GM12873 (cell line): ENCODE measurements at regions not wholly inside any gene's neighbourhood (a gene's known extent, or its start where the extent isn't known, plus 50 kb on each side); places are given as distances from the start of the nearest gene placed in this dataset.

Source experiments
- CTCF ChIP-seq: IDR thresholded peaks from 2 replicates; pipeline ENCODE4 v1.5.1; 2012; ENCODE audit warnings: low read depth, mild to moderate bottlenecking, moderate library complexity, low read length, control low read depth; ENCODE audit not compliant: insufficient read depth; ENCODE audit errors: missing control alignments

GRCh38 chr20:52084727-52085126, 106.9 kb downstream of the ZFP64 start:
- no peak for TF ChIP-seq CTCF

- peak; percentile 39 for TF ChIP-seq CTCF
These were observed 107.8 kb downstream of the ZFP64 start for GRCh38 chr20:52083627-52084232.

GRCh38 chr20:52082612-52083011, 109.0 kb downstream of the ZFP64 start:
- TF ChIP-seq CTCF, result no peak

GRCh38 chr20:52081791-52082190, 109.8 kb downstream of the ZFP64 start:
- TF ChIP-seq CTCF, result no peak

GRCh38 chr20:52081066-52081465, 110.5 kb downstream of the ZFP64 start:
- no peak for TF ChIP-seq CTCF

GRCh38 chr20:52078289-52078688, 113.3 kb downstream of the ZFP64 start:
- TF ChIP-seq CTCF, result no peak

GRCh38 chr20:52076164-52076563, 115.4 kb downstream of the ZFP64 start:
- no peak for TF ChIP-seq CTCF
